Endothelial cell of umbilical vein (primary cell): ENCODE measurements at regions not wholly inside any gene's neighbourhood (a gene's known extent, or its start where the extent isn't known, plus 50 kb on each side); places are given as distances from the start of the nearest gene placed in this dataset.

Experiments used
- BruUV-seq: library from RNA; stranded (reverse); fragments of 400-500 nt; replicated peaks from 2 replicates; lab custom pipeline; 2021; lab: Mats Ljungman, UMichigan
- CTCF ChIA-PET: fragments of 300-600, 350-600 bp; sonication (Branson Sonifier 250); formaldehyde crosslinking; loops from one replicate; lab custom pipeline; 2021; ENCODE audit warnings: antibody characterized with exemption, inconsistent platforms; lab: Charles Lee
- POLR2A ChIA-PET: fragments of 300-600, 350-600 bp; sonication (Branson Sonifier 250); formaldehyde crosslinking; loops from one replicate; lab custom pipeline; 2021; ENCODE audit warnings: antibody characterized with exemption, inconsistent platforms; lab: Charles Lee
- DNase-seq: peaks from one replicate; pipeline ENCODE4 v3.0.0-alpha.2; 2011; ENCODE audit warnings: low read depth, low spot score
- FAIRE-seq: peaks from 2 replicates; lab custom pipeline; 2011; peaks lifted over from hg19 to GRCh38; lab: Jason Lieb, UNC
- H2AFZ ChIP-seq: 2 replicates; pipeline ENCODE4 v1.6.0; 2012; ENCODE audit warnings: low read depth, low read length, control low read depth, inconsistent platforms
- H3K27ac ChIP-seq: 2 replicates; pipeline ENCODE4 v1.5.1; 2011; ENCODE audit warnings: low read depth, mild to moderate bottlenecking, control low read depth, low read length, moderate library complexity; ENCODE audit not compliant: insufficient read depth
- H3K27me3 ChIP-seq, 2 experiments: 2 replicates each; pipeline versions ENCODE4 v1.6.0 to v1.6.1; 2011; ENCODE audit warnings: low read length in 2 of 2, mixed read lengths in 1 of 2; ENCODE audit not compliant: control insufficient read depth in 2 of 2, insufficient read depth in 2 of 2
- H3K36me3 ChIP-seq, 2 experiments: 2 replicates in 1 of 2; 3 replicates in 1 of 2; pipeline ENCODE4 v1.5.1; 2011; ENCODE audit warnings: low read length in 2 of 2, mild to moderate bottlenecking in 1 of 2, moderate library complexity in 1 of 2; ENCODE audit not compliant: control insufficient read depth in 2 of 2, insufficient read depth in 2 of 2; ENCODE audit errors: extremely low read depth in 1 of 2
- H3K4me1 ChIP-seq: 3 replicates; pipeline ENCODE4 v1.5.1; 2011; ENCODE audit warnings: mild to moderate bottlenecking, low read length; ENCODE audit not compliant: control insufficient read depth, insufficient read depth; ENCODE audit errors: extremely low read depth
- H3K4me2 ChIP-seq: 2 replicates; pipeline ENCODE4 v1.6.1; 2011; ENCODE audit warnings: low read length, control low read depth, mixed read lengths; ENCODE audit not compliant: insufficient read depth
- H3K4me3 ChIP-seq, 3 experiments: fragments of 200-600 bp in 1 of 3; sonication (generic), shearing (Covaris generic) in 1 of 3; replicated peaks in 1 of 3; 2 replicates each; pipeline ENCODE4 v1.5.1; 2011 to 2016; ENCODE audit warnings: control low read depth in 3 of 3, low read length in 3 of 3, mild to moderate bottlenecking in 2 of 3, inconsistent platforms in 1 of 3, low read depth in 1 of 3, moderate library complexity in 1 of 3; ENCODE audit not compliant: insufficient read depth in 1 of 3
- H3K79me2 ChIP-seq: 2 replicates; pipeline ENCODE4 v1.6.0; 2012; ENCODE audit warnings: low read length, inconsistent platforms; ENCODE audit not compliant: control insufficient read depth, insufficient read depth
- H3K9ac ChIP-seq: replicated peaks from 2 replicates; pipeline ENCODE3; 2011; ENCODE audit warnings: low read length, control low read depth; ENCODE audit not compliant: insufficient read depth; ENCODE audit errors: extremely low read depth
- H3K9me1 ChIP-seq: replicated peaks from 3 replicates; pipeline ENCODE4 v1.6.0; 2011; ENCODE audit warnings: mild to moderate bottlenecking, low read length; ENCODE audit not compliant: control insufficient read depth, insufficient read depth; ENCODE audit errors: extremely low read depth
- H3K9me3 ChIP-seq: replicated peaks from 2 replicates; pipeline ENCODE4 v1.5.1; 2012; ENCODE audit warnings: low read length, inconsistent platforms; ENCODE audit not compliant: control insufficient read depth, insufficient read depth
- H4K20me1 ChIP-seq: replicated peaks from 2 replicates; pipeline ENCODE3; 2011; ENCODE audit warnings: mild to moderate bottlenecking, low read length; ENCODE audit not compliant: control insufficient read depth, insufficient read depth; ENCODE audit errors: extremely low read depth
- EZH2 ChIP-seq: IDR thresholded peaks from 2 replicates; pipeline ENCODE4 v1.6.1; 2012; ENCODE audit warnings: borderline replicate concordance, low read depth, mild to moderate bottlenecking, moderate library complexity, low read length, inconsistent platforms; ENCODE audit not compliant: severe bottlenecking
- FOS ChIP-seq: IDR thresholded peaks from 2 replicates; pipeline ENCODE4 v1.6.1; 2011; ENCODE audit warnings: mild to moderate bottlenecking, low read length, moderate library complexity, borderline replicate concordance; ENCODE audit not compliant: insufficient read depth
- GATA2 ChIP-seq: IDR thresholded peaks from 2 replicates; pipeline ENCODE4 v1.7.0; 2011; ENCODE audit warnings: low read depth, mild to moderate bottlenecking, moderate library complexity, mixed read lengths, low read length; ENCODE audit not compliant: insufficient read length, insufficient read depth
- JUN ChIP-seq: IDR thresholded peaks from 2 replicates; pipeline ENCODE4 v1.6.1; 2011; ENCODE audit warnings: borderline replicate concordance, low read depth; ENCODE audit not compliant: insufficient read length, insufficient read depth
- MAX ChIP-seq: IDR thresholded peaks from 2 replicates; pipeline ENCODE4 v1.6.1; 2011; ENCODE audit not compliant: insufficient read depth, insufficient read length
- MYC ChIP-seq: IDR thresholded peaks from one replicate; pipeline ENCODE4 v1.6.1; 2011; ENCODE audit warnings: mild to moderate bottlenecking, low read depth, low read length
- POLR2A ChIP-seq: IDR thresholded peaks from 2 replicates; pipeline ENCODE4 v1.6.1; 2012; ENCODE audit warnings: low read depth, mild to moderate bottlenecking, control low read depth, low read length
- POLR2AphosphoS5 ChIP-seq: IDR thresholded peaks from 2 replicates; pipeline ENCODE4 v1.6.1; 2012; ENCODE audit warnings: low read depth, mild to moderate bottlenecking, control low read depth, low read length, moderate library complexity; ENCODE audit not compliant: insufficient read depth
- dilution Hi-C: fragments of 300-500 bp; cut with MboI; formaldehyde crosslinking; loops from one replicate; pipeline ENCODE4 v1.15.0; 2019; ENCODE audit warnings: low sequenced_read_pairs; ENCODE audit not compliant: extremely low pct_ligation_motif_present
- intact Hi-C: fragments of 100-400 bp; cut with micrococcal nuclease; formaldehyde crosslinking; loops from one replicate; pipeline ENCODE4 v1.10.0; 2022
- TF ChIP-seq, protein P1 (sequence below), 2 donors: IDR thresholded peaks; 1 replicate in 1 of 2; 2 replicates in 1 of 2; pipeline ENCODE4 v1.5.1; 2011; ENCODE audit warnings: low read length in 2 of 2, mild to moderate bottlenecking in 2 of 2, moderate library complexity in 2 of 2, control low read depth in 1 of 2, inconsistent platforms in 1 of 2, low read depth in 1 of 2; ENCODE audit not compliant: insufficient read depth in 1 of 2; ENCODE audit errors: extremely low read depth in 1 of 2

- no peaks in the 10 kb centered on the region for H3K4me1 ChIP-seq
- no peak overlapping the region for H3K9ac ChIP-seq
- DNase-seq (no peak), FAIRE-seq (no peak)
- CTCF ChIA-PET = no interaction called here
- POLR2A ChIA-PET = no interaction called here
- no peak overlapping the region for H2AFZ ChIP-seq
- H3K9me1 ChIP-seq = no peaks in the 10 kb centered on the region
- intact Hi-C loops (no loop called here), dilution Hi-C loops (no loop called here)
- no peaks in the 10 kb centered on the region for H3K36me3 ChIP-seq
- no peak overlapping the region for H3K27ac ChIP-seq
- no peak for TF ChIP-seq FOS
- TF ChIP-seq, protein P1, sequence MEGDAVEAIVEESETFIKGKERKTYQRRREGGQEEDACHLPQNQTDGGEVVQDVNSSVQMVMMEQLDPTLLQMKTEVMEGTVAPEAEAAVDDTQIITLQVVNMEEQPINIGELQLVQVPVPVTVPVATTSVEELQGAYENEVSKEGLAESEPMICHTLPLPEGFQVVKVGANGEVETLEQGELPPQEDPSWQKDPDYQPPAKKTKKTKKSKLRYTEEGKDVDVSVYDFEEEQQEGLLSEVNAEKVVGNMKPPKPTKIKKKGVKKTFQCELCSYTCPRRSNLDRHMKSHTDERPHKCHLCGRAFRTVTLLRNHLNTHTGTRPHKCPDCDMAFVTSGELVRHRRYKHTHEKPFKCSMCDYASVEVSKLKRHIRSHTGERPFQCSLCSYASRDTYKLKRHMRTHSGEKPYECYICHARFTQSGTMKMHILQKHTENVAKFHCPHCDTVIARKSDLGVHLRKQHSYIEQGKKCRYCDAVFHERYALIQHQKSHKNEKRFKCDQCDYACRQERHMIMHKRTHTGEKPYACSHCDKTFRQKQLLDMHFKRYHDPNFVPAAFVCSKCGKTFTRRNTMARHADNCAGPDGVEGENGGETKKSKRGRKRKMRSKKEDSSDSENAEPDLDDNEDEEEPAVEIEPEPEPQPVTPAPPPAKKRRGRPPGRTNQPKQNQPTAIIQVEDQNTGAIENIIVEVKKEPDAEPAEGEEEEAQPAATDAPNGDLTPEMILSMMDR (IDR thresholded peaks at IDR 0.05; ENCODE audit: extremely low read depth in 1 of 2, insufficient read depth in 1 of 2, low read depth in 1 of 2, low read length in 2 of 2) = no peak
- no peak for TF ChIP-seq JUN
- TF ChIP-seq MYC = no peak
- no peak for TF ChIP-seq POLR2AphosphoS5
- TF ChIP-seq POLR2A = no peak
- TF ChIP-seq GATA2 = no peak
- no peak for TF ChIP-seq EZH2
- no peak for TF ChIP-seq MAX
- H3K9me3 ChIP-seq = no peaks in the 10 kb centered on the region
- H3K27me3 ChIP-seq = no peaks in the 10 kb centered on the region
- no peaks in the 10 kb centered on the region for H4K20me1 ChIP-seq
- BruUV-seq = no TSS peak
- no peaks in the 10 kb centered on the region for H3K79me2 ChIP-seq
- no peak overlapping the region for H3K4me2 ChIP-seq
- no peak overlapping the region for H3K4me3 ChIP-seq
Observed at GRCh38 chr5:130743092-130743491, 422.0 kb downstream of the HINT1 start.
